H9 (cell line): ENCODE measurements at regions not wholly inside any gene's neighbourhood (a gene's known extent, or its start where the extent isn't known, plus 50 kb on each side); places are given as distances from the start of the nearest gene placed in this dataset.

Source experiments
- DNase-seq: peaks from one replicate; pipeline ENCODE4 v3.0.0-alpha.2; 2017
- H2AFZ ChIP-seq: one replicate; pipeline ENCODE4 v1.6.1; 2013; ENCODE audit warnings: mild to moderate bottlenecking, low read length, control low read depth, moderate library complexity
- H2AK5ac ChIP-seq: 2 replicates; pipeline ENCODE4 v1.6.1; 2013; ENCODE audit warnings: low read length, control low read depth, mixed read lengths; ENCODE audit not compliant: insufficient read length
- H2BK120ac ChIP-seq: one replicate; pipeline ENCODE4 v1.6.1; 2013; ENCODE audit warnings: low read depth, mild to moderate bottlenecking, low read length, control low read depth, inconsistent platforms; ENCODE audit not compliant: poor library complexity, severe bottlenecking
- H2BK12ac ChIP-seq: 2 replicates; pipeline ENCODE4 v1.6.1; 2013; ENCODE audit warnings: low read length, control low read depth, mixed read lengths, low read depth; ENCODE audit not compliant: insufficient read length
- H2BK15ac ChIP-seq: 2 replicates; pipeline ENCODE4 v1.6.1; 2013; ENCODE audit warnings: low read depth, low read length, control low read depth
- H2BK20ac ChIP-seq: one replicate; pipeline ENCODE4 v1.6.1; 2013; ENCODE audit warnings: low read depth, mild to moderate bottlenecking, low read length, control low read depth, inconsistent platforms; ENCODE audit not compliant: poor library complexity, severe bottlenecking
- H2BK5ac ChIP-seq: 2 replicates; pipeline ENCODE4 v1.6.1; 2013; ENCODE audit warnings: low read length, control low read depth, mixed read lengths; ENCODE audit not compliant: insufficient read length
- H3K14ac ChIP-seq: 2 replicates; pipeline ENCODE4 v1.6.1; 2013; ENCODE audit warnings: low read length, control low read depth; ENCODE audit not compliant: insufficient read depth
- H3K18ac ChIP-seq: 2 replicates; pipeline ENCODE4 v1.6.1; 2013; ENCODE audit warnings: low read depth, mild to moderate bottlenecking, mixed read lengths, low read length, control low read depth; ENCODE audit not compliant: insufficient read length
- H3K23ac ChIP-seq: 2 replicates; pipeline ENCODE4 v1.6.1; 2013; ENCODE audit warnings: low read length, control low read depth, mixed read lengths, low read depth; ENCODE audit not compliant: insufficient read length
- H3K23me2 ChIP-seq: 2 replicates; pipeline ENCODE4 v1.6.1; 2013; ENCODE audit warnings: low read depth, mild to moderate bottlenecking, mixed read lengths, low read length, control low read depth; ENCODE audit not compliant: insufficient read length, poor library complexity, severe bottlenecking
- H3K27ac ChIP-seq: 2 replicates; pipeline ENCODE4 v1.5.1; 2013; ENCODE audit warnings: low read length, control low read depth, mixed read lengths, low read depth; ENCODE audit not compliant: insufficient read length
- H3K27me3 ChIP-seq: 2 replicates; pipeline ENCODE4 v1.6.1; 2013; ENCODE audit warnings: low read length, control low read depth, inconsistent platforms; ENCODE audit not compliant: insufficient read depth
- H3K4ac ChIP-seq: 2 replicates; pipeline ENCODE4 v1.6.1; 2013; ENCODE audit warnings: low read depth, mild to moderate bottlenecking, control low read depth, inconsistent platforms, low read length, moderate library complexity
- H3K4me1 ChIP-seq: 2 replicates; pipeline ENCODE4 v1.6.1; 2013; ENCODE audit warnings: low read length, control low read depth, inconsistent platforms; ENCODE audit not compliant: insufficient read depth
- H3K4me2 ChIP-seq: 2 replicates; pipeline ENCODE4 v1.6.1; 2013; ENCODE audit warnings: low read length, control low read depth, mixed read lengths; ENCODE audit not compliant: insufficient read length, insufficient read depth
- H3K56ac ChIP-seq: 2 replicates; pipeline ENCODE4 v1.6.1; 2013; ENCODE audit warnings: low read depth, mild to moderate bottlenecking, mixed read lengths, low read length, control low read depth; ENCODE audit not compliant: insufficient read length
- H3K79me1 ChIP-seq: 2 replicates; pipeline ENCODE4 v1.6.1; 2013; ENCODE audit warnings: low read depth, mild to moderate bottlenecking, moderate library complexity, low read length, control low read depth, inconsistent platforms; ENCODE audit not compliant: insufficient read depth, poor library complexity, severe bottlenecking
- H3K79me2 ChIP-seq: 2 replicates; pipeline ENCODE4 v1.6.1; 2013; ENCODE audit warnings: low read length, control low read depth, inconsistent platforms; ENCODE audit not compliant: insufficient read depth
- H3K9ac ChIP-seq: 2 replicates; pipeline ENCODE4 v1.6.1; 2013; ENCODE audit warnings: low read length, control low read depth, mixed read lengths; ENCODE audit not compliant: insufficient read length; ENCODE audit errors: extremely low read depth
- H3K9me3 ChIP-seq: one replicate; pipeline ENCODE4 v1.6.1; 2013; ENCODE audit warnings: low read depth, low read length, inconsistent platforms; ENCODE audit not compliant: control insufficient read depth
- H3T11ph ChIP-seq: one replicate; pipeline ENCODE4 v1.6.1; 2013; ENCODE audit warnings: mild to moderate bottlenecking, low read length, control low read depth, inconsistent platforms
- H4K20me1 ChIP-seq: one replicate; pipeline ENCODE4 v1.6.1; 2013; ENCODE audit not compliant: control insufficient read depth, insufficient read length, insufficient read depth
- H4K5ac ChIP-seq: 2 replicates; pipeline ENCODE4 v1.6.1; 2013; ENCODE audit warnings: low read depth, mild to moderate bottlenecking, mixed read lengths, low read length, control low read depth; ENCODE audit not compliant: insufficient read length
- H4K8ac ChIP-seq: replicated peaks from 2 replicates; pipeline ENCODE4 v1.6.1; 2013; ENCODE audit warnings: low read length, control low read depth, mixed read lengths, low read depth; ENCODE audit not compliant: insufficient read length
- H4K91ac ChIP-seq: 2 replicates; pipeline ENCODE4 v1.6.1; 2013; ENCODE audit warnings: low read depth, mild to moderate bottlenecking, moderate library complexity, mixed read lengths, low read length, control low read depth; ENCODE audit not compliant: insufficient read length
- H3K27ac Mint-ChIP-seq, 3 experiments: 2 replicates in 2 of 3; 3 replicates in 1 of 3; pipeline ENCODE4 v1.8.0; 2020 to 2021; ENCODE audit warnings: mixed read lengths in 3 of 3, mild to moderate bottlenecking in 1 of 3, moderate library complexity in 1 of 3
- H3K27me3 Mint-ChIP-seq: 2 replicates; pipeline ENCODE4 v1.8.0; 2021; ENCODE audit warnings: low read depth, mild to moderate bottlenecking, moderate library complexity, mixed read lengths
- H3K36me3 Mint-ChIP-seq, 3 experiments: 2 replicates in 2 of 3; 3 replicates in 1 of 3; pipeline ENCODE4 v1.8.0; 2020 to 2021; ENCODE audit warnings: low read depth in 3 of 3, mixed read lengths in 3 of 3; ENCODE audit not compliant: insufficient read depth in 1 of 3
- H3K4me1 Mint-ChIP-seq, 2 experiments: 2 replicates each; pipeline ENCODE4 v1.8.0; 2020; ENCODE audit warnings: mixed read lengths in 2 of 2
- H3K4me3 Mint-ChIP-seq, 2 experiments: 2 replicates in 1 of 2; 3 replicates in 1 of 2; pipeline ENCODE4 v1.8.0; 2020 to 2021; ENCODE audit warnings: mild to moderate bottlenecking in 2 of 2, mixed read lengths in 2 of 2, moderate library complexity in 1 of 2
- H3K9me3 Mint-ChIP-seq, 2 experiments: 2 replicates in 1 of 2; 3 replicates in 1 of 2; pipeline ENCODE4 v1.8.0; 2020; ENCODE audit warnings: mild to moderate bottlenecking in 2 of 2, mixed read lengths in 2 of 2, moderate library complexity in 1 of 2
- CTCF ChIP-seq: fragments of 200-600 bp; sonication (generic); conservative IDR thresholded peaks from 3 replicates; pipeline ENCODE4 v1.8.0; 2021; ENCODE audit warnings: antibody characterized with exemption, mild to moderate bottlenecking
- WGBS: extraction: QIAGEN DNeasy Blood & Tissue Kit; methylation state at CpG from one replicate; pipeline ENCODE4 v1.1.7; 2013; ENCODE audit warnings: missing lambda C conversion rate, low lambda C conversion rate, mixed read lengths; ENCODE audit not compliant: insufficient read length; ENCODE audit errors: extremely low coverage; 5-methylcytosine and 5-hydroxymethylcytosine counted together

- Histone ChIP-seq H2AK5ac (no peak overlapping the region), H3K23ac (no peak overlapping the region), H2BK12ac (no peak overlapping the region), H3K9me3 (no peaks in the 10 kb centered on the region), H3K4me1 (peaks cover 3% of the 10 kb centered on the region; the same call in 1 of the 2 replicates), H2BK20ac (no peak overlapping the region), H2BK5ac (no peak overlapping the region), H2BK120ac (no peak overlapping the region), H3K4me2 (no peak overlapping the region), H4K8ac (no peak overlapping the region), H3K9ac (no peak overlapping the region), H3K79me1 (no peaks in the 10 kb centered on the region), H3K56ac (no peak overlapping the region), H4K5ac (no peak overlapping the region), H2AFZ (no peak overlapping the region), H2BK15ac (no peak overlapping the region), H3K27me3 (no peaks in the 10 kb centered on the region), H4K91ac (no peak overlapping the region), H3K27ac (no peak overlapping the region), H3T11ph (no peak overlapping the region), H3K79me2 (no peaks in the 10 kb centered on the region), H3K4ac (no peak overlapping the region), H3K18ac (no peak overlapping the region), H3K14ac (no peak overlapping the region), H3K23me2 (no peaks in the 10 kb centered on the region), H4K20me1 (no peaks in the 10 kb centered on the region)
- Mint-ChIP-seq H3K9me3 (no peaks in the 10 kb centered on the region), H3K27ac (no peak overlapping the region; a peak in 1 of 7 replicates), H3K4me3 (no peak overlapping the region), H3K27me3 (no peaks in the 10 kb centered on the region), H3K4me1 (peaks cover 19 to 22% of the 10 kb centered on the region in 2 experiments), H3K36me3 (no peaks in the 10 kb centered on the region)
- WGBS, result no CpG with 5 or more reads among the region's 2 CpGs
- no peak for TF ChIP-seq CTCF
- no peak for DNase-seq
Observed at GRCh38 chr2:59874971-59875755, 678.3 kb downstream of the BCL11A start.
